Neural progenitor cell (in vitro differentiated cells): ENCODE measurements at regions not wholly inside any gene's neighbourhood (a gene's known extent, or its start where the extent isn't known, plus 50 kb on each side); places are given as distances from the start of the nearest gene placed in this dataset.
"Not testable (repeated sequence)": the region's sequence is repeated elsewhere in the genome, so short reads cannot be mapped to it uniquely, and the experiment has no call there.

ENCODE experiments used
- DNase-seq: peaks from one replicate; pipeline ENCODE4 v3.0.0-alpha.2; 2016; ENCODE audit warnings: low spot score
- H2AFZ ChIP-seq: fragments of 200-600 bp; sonication (generic); replicated peaks from 2 replicates; pipeline ENCODE4 v1.6.1; 2016; ENCODE audit warnings: antibody characterized with exemption
- H3F3A ChIP-seq: fragments of 200-600 bp; sonication (generic); 2 replicates; pipeline ENCODE4 v1.6.1; 2016; ENCODE audit warnings: antibody characterized with exemption, low read depth
- H3K27ac ChIP-seq: fragments of 200-600 bp; sonication (generic); 2 replicates; pipeline ENCODE4 v1.5.1; 2016; ENCODE audit warnings: mild to moderate bottlenecking
- H3K27me3 ChIP-seq: fragments of 200-600 bp; sonication (generic); 2 replicates; pipeline ENCODE4 v1.6.1; 2016; ENCODE audit warnings: mild to moderate bottlenecking, moderate library complexity
- H3K36me3 ChIP-seq: fragments of 200-600 bp; sonication (generic); 2 replicates; pipeline ENCODE4 v1.5.1; 2016
- H3K4me1 ChIP-seq: fragments of 200-600 bp; sonication (generic); 2 replicates; pipeline ENCODE4 v1.6.1; 2016; ENCODE audit warnings: mixed run types
- H3K4me2 ChIP-seq: fragments of 200-600 bp; sonication (generic); 2 replicates; pipeline ENCODE4 v1.6.1; 2016
- H3K4me3 ChIP-seq: fragments of 200-600 bp; sonication (generic); 2 replicates; pipeline ENCODE4 v1.5.1; 2016
- H3K79me2 ChIP-seq: fragments of 200-600 bp; sonication (generic); 2 replicates; pipeline ENCODE4 v1.6.1; 2016; ENCODE audit warnings: low read depth
- H3K9ac ChIP-seq: fragments of 200-600 bp; sonication (generic); 2 replicates; pipeline ENCODE4 v1.6.1; 2016
- H3K9me3 ChIP-seq: fragments of 200-600 bp; sonication (generic); 2 replicates; pipeline ENCODE4 v1.5.1; 2016; ENCODE audit warnings: low read depth
- H4K20me1 ChIP-seq: fragments of 200-600 bp; sonication (generic); 2 replicates; pipeline ENCODE4 v1.6.1; 2016; ENCODE audit warnings: low read depth
- H3K27ac Mint-ChIP-seq: 3 replicates; pipeline ENCODE4 v1.8.0; 2021; ENCODE audit warnings: mixed read lengths
- H3K27me3 Mint-ChIP-seq: 2 replicates; pipeline ENCODE4 v1.8.0; 2022; ENCODE audit warnings: low read depth, mild to moderate bottlenecking, inconsistent platforms, moderate library complexity, mixed read lengths; ENCODE audit not compliant: insufficient read depth
- H3K36me3 Mint-ChIP-seq: 3 replicates; pipeline ENCODE4 v1.8.0; 2021; ENCODE audit warnings: mixed read lengths
- H3K4me1 Mint-ChIP-seq: 3 replicates; pipeline ENCODE4 v1.8.0; 2021; ENCODE audit warnings: mixed read lengths
- H3K4me3 Mint-ChIP-seq: 3 replicates; pipeline ENCODE4 v1.8.0; 2021; ENCODE audit warnings: mild to moderate bottlenecking, moderate library complexity, mixed read lengths
- H3K9me3 Mint-ChIP-seq: 3 replicates; pipeline ENCODE4 v1.8.0; 2020; ENCODE audit warnings: mixed read lengths

- not testable (repeated sequence) for H3K4me3 Mint-ChIP-seq
Measured at GRCh38 chr2:113571482-113572068, 55.5 kb upstream of the RABL2A start.

GRCh38 chr2:113575721-113576120 lies 51.3 kb upstream of the RABL2A start:
- not testable (repeated sequence) for H3K4me1 Mint-ChIP-seq, H3K27me3 Mint-ChIP-seq, H3K4me3 ChIP-seq, H3K4me2 ChIP-seq, H3K27ac Mint-ChIP-seq, H3F3A ChIP-seq, H3K36me3 ChIP-seq, H4K20me1 ChIP-seq, H3K4me3 Mint-ChIP-seq, H3K9me3 ChIP-seq, H3K36me3 Mint-ChIP-seq, H3K4me1 ChIP-seq, H3K27ac ChIP-seq, DNase-seq, H3K27me3 ChIP-seq, H2AFZ ChIP-seq, H3K9ac ChIP-seq, H3K9me3 Mint-ChIP-seq, H3K79me2 ChIP-seq

More at GRCh38 chr2:113571482-113572068, 55.5 kb upstream of the RABL2A start:
- H3K79me2 ChIP-seq, H3K9me3 Mint-ChIP-seq, H3K9ac ChIP-seq, H3K27ac Mint-ChIP-seq, H3K4me1 ChIP-seq, H3K4me2 ChIP-seq, H3K36me3 Mint-ChIP-seq, DNase-seq, H3K4me1 Mint-ChIP-seq, H3K4me3 ChIP-seq, H4K20me1 ChIP-seq, H3K27ac ChIP-seq, H3K27me3 ChIP-seq, H2AFZ ChIP-seq, H3K36me3 ChIP-seq, H3K9me3 ChIP-seq, H3F3A ChIP-seq, H3K27me3 Mint-ChIP-seq: not testable (repeated sequence)

- H4K20me1 ChIP-seq, H3K79me2 ChIP-seq, H3K4me3 Mint-ChIP-seq, H2AFZ ChIP-seq, H3K4me1 Mint-ChIP-seq, H3K4me3 ChIP-seq, H3K9me3 ChIP-seq, H3K27me3 ChIP-seq, H3K27ac ChIP-seq, H3K27ac Mint-ChIP-seq, H3K36me3 Mint-ChIP-seq, H3F3A ChIP-seq, H3K9me3 Mint-ChIP-seq, H3K27me3 Mint-ChIP-seq, H3K9ac ChIP-seq, H3K4me2 ChIP-seq, H3K36me3 ChIP-seq, H3K4me1 ChIP-seq, DNase-seq: not testable (repeated sequence)
Measured at GRCh38 chr2:113576353-113576752, 50.7 kb upstream of the RABL2A start.
